ENCODE measurements at regions not wholly inside any gene's neighbourhood (a gene's known extent, or its start where the extent isn't known, plus 50 kb on each side); places are given as distances from the start of the nearest gene placed in this dataset.
"Not testable (repeated sequence)": the region's sequence is repeated elsewhere in the genome, so short reads cannot be mapped to it uniquely, and the experiment has no call there.

- no peak for DNase-seq (ENCODE audit: low read depth, low spot score)
Observed at GRCh38 chr3:86562090-86562489, 428.9 kb downstream of the VGLL3 start.

GRCh38 chr3:86561215-86561614, 429.7 kb downstream of the VGLL3 start:
- no peak for DNase-seq (ENCODE audit: low read depth, low spot score)

- no peak for DNase-seq (ENCODE audit: low read depth, low spot score)
Observed at GRCh38 chr3:86554383-86554782, 436.6 kb downstream of the VGLL3 start.

GRCh38 chr3:86547692-86548091, 443.3 kb downstream of the VGLL3 start:
- DNase-seq (ENCODE audit: low read depth, low spot score) = no peak

- DNase-seq (ENCODE audit: low read depth, low spot score) = no peak
Observed at GRCh38 chr3:86537171-86537570, 453.8 kb downstream of the VGLL3 start.

GRCh38 chr3:86519819-86520218, 471.1 kb downstream of the VGLL3 start:
- no peak for DNase-seq (ENCODE audit: low read depth, low spot score)

GRCh38 chr3:86481636-86482035, 509.3 kb downstream of the VGLL3 start:
- no peak for DNase-seq (ENCODE audit: low read depth, low spot score)

- DNase-seq (ENCODE audit: low read depth, low spot score) = no peak
Observed at GRCh38 chr3:86481031-86481430, 509.9 kb downstream of the VGLL3 start.

GRCh38 chr3:86464180-86464579, 526.8 kb downstream of the VGLL3 start:
- DNase-seq (ENCODE audit: low read depth, low spot score) = no peak

GRCh38 chr3:86451749-86452148, 539.2 kb downstream of the VGLL3 start:
- DNase-seq (ENCODE audit: low read depth, low spot score) = no peak

- no peak for DNase-seq (ENCODE audit: low read depth, low spot score)
Observed at GRCh38 chr3:86438544-86438943, 552.4 kb downstream of the VGLL3 start.

- DNase-seq (ENCODE audit: low read depth, low spot score) = no peak
Observed at GRCh38 chr3:86427343-86427742, 563.6 kb downstream of the VGLL3 start.

GRCh38 chr3:86420990-86421739, 569.8 kb downstream of the VGLL3 start:
- no peak for DNase-seq (ENCODE audit: low read depth, low spot score)

- DNase-seq (ENCODE audit: low read depth, low spot score) = no peak
Observed at GRCh38 chr3:86418861-86419260, 572.1 kb downstream of the VGLL3 start.

GRCh38 chr3:86416334-86416733, 574.6 kb downstream of the VGLL3 start:
- DNase-seq (ENCODE audit: low read depth, low spot score) = no peak

GRCh38 chr3:86413645-86414044, 577.3 kb downstream of the VGLL3 start:
- DNase-seq (ENCODE audit: low read depth, low spot score) = no peak

- no peak for DNase-seq (ENCODE audit: low read depth, low spot score)
Observed at GRCh38 chr3:86410587-86410986, 580.4 kb downstream of the VGLL3 start.

GRCh38 chr3:86389759-86390158, 601.2 kb downstream of the VGLL3 start:
- not testable (repeated sequence) for DNase-seq (ENCODE audit: low read depth, low spot score)

- DNase-seq (ENCODE audit: low read depth, low spot score) = no peak
Observed at GRCh38 chr3:86388820-86389219, 602.1 kb downstream of the VGLL3 start.

- no peak for DNase-seq (ENCODE audit: low read depth, low spot score)
Observed at GRCh38 chr3:86382556-86382955, 608.4 kb downstream of the VGLL3 start.

- no peak for DNase-seq (ENCODE audit: low read depth, low spot score)
Observed at GRCh38 chr3:86381247-86381646, 609.7 kb downstream of the VGLL3 start.

- no peak for DNase-seq (ENCODE audit: low read depth, low spot score)
Observed at GRCh38 chr3:86379280-86379679, 611.7 kb downstream of the VGLL3 start.

GRCh38 chr3:86378829-86379228, 612.1 kb downstream of the VGLL3 start:
- DNase-seq (ENCODE audit: low read depth, low spot score) = no peak

GRCh38 chr3:86335566-86335965, 655.4 kb downstream of the VGLL3 start:
- DNase-seq (ENCODE audit: low read depth, low spot score) = not testable (repeated sequence)
